BLaER1 treated with 17β-estradiol and CSF1 and Interleukin-3, amounts not matched to agents 10 nM and 100 nM (cell line): ENCODE measurements at regions not wholly inside any gene's neighbourhood (a gene's known extent, or its start where the extent isn't known, plus 50 kb on each side); places are given as distances from the start of the nearest gene placed in this dataset.

ENCODE experiments used
- H3K27ac ChIP-seq, 11 experiments: shearing (Covaris generic); formaldehyde crosslinking; 2 replicates each; pipeline ENCODE4 v1.8.1; 2022
- H3K27me3 ChIP-seq, 11 experiments: shearing (Covaris generic); formaldehyde crosslinking; 2 replicates each; pipeline ENCODE4 v1.8.1; 2022
- H3K36me3 ChIP-seq, 11 experiments: shearing (Covaris generic); formaldehyde crosslinking; 2 replicates each; pipeline ENCODE4 v1.8.1; 2022
- H3K4me1 ChIP-seq, 10 experiments: shearing (Covaris generic); formaldehyde crosslinking; 2 replicates each; pipeline ENCODE4 v1.8.1; 2022
- H3K4me2 ChIP-seq, 11 experiments: shearing (Covaris generic); formaldehyde crosslinking; 2 replicates each; pipeline ENCODE4 v1.8.1; 2022
- H3K4me3 ChIP-seq, 10 experiments: shearing (Covaris generic); formaldehyde crosslinking; 2 replicates each; pipeline ENCODE4 v1.8.1; 2022
- H3K9ac ChIP-seq, 11 experiments: shearing (Covaris generic); formaldehyde crosslinking; 2 replicates each; pipeline ENCODE4 v1.8.1; 2022
- H3K9me3 ChIP-seq, 11 experiments: shearing (Covaris generic); formaldehyde crosslinking; replicated peaks in 1 of 11; 2 replicates each; pipeline ENCODE4 v1.8.1; 2022
- H4K20me1 ChIP-seq, 11 experiments: shearing (Covaris generic); formaldehyde crosslinking; 2 replicates each; pipeline ENCODE4 v1.8.1; 2022
- Cebpa-rat ChIP-seq, 11 experiments: shearing (Covaris generic); IDR thresholded peaks; 2 replicates each; pipeline ENCODE4 v1.8.1; 2022

GRCh38 chr5:60185231-60186099 lies 291.9 kb upstream of the PDE4D start:
- no peak overlapping the region for H3K9ac ChIP-seq
- H3K4me2 ChIP-seq: peak overlapping the region in 5 of 11 experiments; percentile 1 to 46 (median 40); a peak in 7 of 22 replicates
- H3K27me3 ChIP-seq: no peaks in the 10 kb centered on the region
- no peaks in the 10 kb centered on the region for H3K36me3 ChIP-seq
- no peaks in the 10 kb centered on the region for H4K20me1 ChIP-seq
- peaks cover 0 to 20% (median 11%) of the 10 kb centered on the region in 10 experiments; a peak in 13 of 20 replicates for H3K4me1 ChIP-seq
- H3K27ac ChIP-seq: no peak overlapping the region
- H3K4me3 ChIP-seq: no peak overlapping the region
- no peak for TF ChIP-seq Cebpa-rat (IDR thresholded peaks at IDR 0.05)
- H3K9me3 ChIP-seq: peaks cover 4 to 13% (median 8%) of the 10 kb centered on the region in 11 experiments; a peak in 9 of 22 replicates

DNA sequence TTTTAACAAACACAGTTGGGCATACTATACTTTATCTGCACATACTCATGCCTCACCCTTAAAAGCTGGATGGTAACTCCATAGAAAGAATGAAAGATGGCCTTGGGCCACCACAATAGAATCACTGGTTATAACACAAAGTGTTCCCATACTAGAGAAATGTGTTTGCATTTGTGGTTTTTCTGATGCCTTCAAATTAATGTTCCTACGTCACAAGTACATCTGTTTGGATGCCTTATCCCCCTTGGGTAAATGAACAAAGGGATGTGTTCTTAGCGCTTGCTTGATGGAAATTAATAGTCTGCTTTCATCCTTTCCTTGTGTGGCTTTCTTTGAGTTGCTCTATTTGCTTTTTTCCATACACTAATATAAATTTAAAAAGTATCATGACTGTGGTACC lies 291.1 kb upstream of the PDE4D start:
- no peak for TF ChIP-seq Cebpa-rat (IDR thresholded peaks at IDR 0.05)
- peaks cover 4 to 13% (median 8%) of the 10 kb centered on the region in 11 experiments; a peak in 9 of 22 replicates for H3K9me3 ChIP-seq
- H3K36me3 ChIP-seq: no peaks in the 10 kb centered on the region
- no peak overlapping the region for H3K4me3 ChIP-seq
- no peak overlapping the region for H3K27ac ChIP-seq
- no peak overlapping the region for H3K9ac ChIP-seq
- H3K27me3 ChIP-seq: no peaks in the 10 kb centered on the region
- H3K4me2 ChIP-seq: peak overlapping the region in 8 of 11 experiments; percentile 1 to 46 (median 27); a peak in 10 of 22 replicates
- no peaks in the 10 kb centered on the region for H4K20me1 ChIP-seq
- H3K4me1 ChIP-seq: peaks cover 0 to 20% (median 11%) of the 10 kb centered on the region in 10 experiments; a peak in 13 of 20 replicates

GRCh38 chr5:60183881-60184280 lies 290.4 kb upstream of the PDE4D start:
- Histone ChIP-seq H3K4me2 (peak overlapping the region in 1 of 11 experiments; percentile 46; a peak in 1 of 22 replicates), H4K20me1 (no peaks in the 10 kb centered on the region), H3K9me3 (peaks cover 4 to 13% (median 8%) of the 10 kb centered on the region in 11 experiments; a peak in 9 of 22 replicates), H3K27ac (no peak overlapping the region), H3K4me1 (peaks cover 0 to 20% (median 11%) of the 10 kb centered on the region in 10 experiments; a peak in 13 of 20 replicates), H3K36me3 (no peaks in the 10 kb centered on the region), H3K27me3 (no peaks in the 10 kb centered on the region), H3K9ac (no peak overlapping the region), H3K4me3 (no peak overlapping the region)
- TF ChIP-seq Cebpa-rat (IDR thresholded peaks at IDR 0.05): no peak

GRCh38 chr5:60178101-60178500 lies 284.6 kb upstream of the PDE4D start:
- peaks cover 0 to 7% (median 3%) of the 10 kb centered on the region in 10 experiments; a peak in 8 of 20 replicates for H3K4me1 ChIP-seq
- H3K9ac ChIP-seq: no peak overlapping the region
- no peak for TF ChIP-seq Cebpa-rat (IDR thresholded peaks at IDR 0.05)
- H3K9me3 ChIP-seq: peaks cover 5 to 18% (median 15%) of the 10 kb centered on the region in 11 experiments; a peak in 13 of 22 replicates
- no peak overlapping the region for H3K4me3 ChIP-seq
- no peaks in the 10 kb centered on the region for H3K27me3 ChIP-seq
- H3K36me3 ChIP-seq: no peaks in the 10 kb centered on the region
- H3K4me2 ChIP-seq: no peak overlapping the region
- H3K27ac ChIP-seq: no peak overlapping the region
- H4K20me1 ChIP-seq: no peaks in the 10 kb centered on the region

- H3K9ac ChIP-seq: no peak overlapping the region
- H3K4me2 ChIP-seq: no peak overlapping the region
- H3K27ac ChIP-seq: no peak overlapping the region
- H3K9me3 ChIP-seq: peaks cover under 1 to 15% (median 11%) of the 10 kb centered on the region in 11 experiments; a peak in 10 of 22 replicates
- H3K27me3 ChIP-seq: no peaks in the 10 kb centered on the region
- no peaks in the 10 kb centered on the region for H3K36me3 ChIP-seq
- no peak for TF ChIP-seq Cebpa-rat (IDR thresholded peaks at IDR 0.05)
- H3K4me1 ChIP-seq: peaks cover 0 to 7% (median 3%) of the 10 kb centered on the region in 10 experiments; a peak in 8 of 20 replicates
- H3K4me3 ChIP-seq: no peak overlapping the region
- H4K20me1 ChIP-seq: no peaks in the 10 kb centered on the region
These were observed 284.1 kb upstream of the PDE4D start for GRCh38 chr5:60177596-60177995.

DNA sequence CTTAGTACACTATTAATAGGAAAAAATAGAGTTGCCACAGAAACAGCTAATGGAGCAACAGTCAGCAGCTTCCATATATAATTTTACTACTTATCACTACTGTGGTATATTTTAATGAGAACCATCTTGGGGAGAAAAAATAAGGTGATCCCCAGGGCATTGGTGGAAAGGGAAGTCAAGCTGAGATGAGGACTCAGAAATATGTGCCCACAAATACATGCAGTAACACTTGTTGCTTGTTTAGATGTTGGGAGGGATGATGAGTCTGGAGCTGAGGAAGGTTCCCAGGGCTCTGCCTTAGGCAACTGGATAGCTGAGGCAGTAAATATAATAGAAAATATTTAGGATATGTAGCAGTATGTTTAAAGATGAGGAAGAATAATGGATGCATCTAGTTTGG lies 280.1 kb upstream of the PDE4D start:
- Histone ChIP-seq H4K20me1 (no peaks in the 10 kb centered on the region), H3K9ac (no peak overlapping the region), H3K36me3 (no peaks in the 10 kb centered on the region), H3K27me3 (no peaks in the 10 kb centered on the region), H3K27ac (no peak overlapping the region), H3K9me3 (peaks cover 0 to 12% (median 7%) of the 10 kb centered on the region in 11 experiments; a peak in 6 of 22 replicates), H3K4me3 (no peak overlapping the region), H3K4me2 (peak overlapping the region in 5 of 11 experiments; percentile 18 to 47 (median 28); a peak in 7 of 22 replicates), H3K4me1 (peaks cover 0 to 7% (median 3%) of the 10 kb centered on the region in 10 experiments; a peak in 8 of 20 replicates)
- no peak for TF ChIP-seq Cebpa-rat (IDR thresholded peaks at IDR 0.05)

DNA sequence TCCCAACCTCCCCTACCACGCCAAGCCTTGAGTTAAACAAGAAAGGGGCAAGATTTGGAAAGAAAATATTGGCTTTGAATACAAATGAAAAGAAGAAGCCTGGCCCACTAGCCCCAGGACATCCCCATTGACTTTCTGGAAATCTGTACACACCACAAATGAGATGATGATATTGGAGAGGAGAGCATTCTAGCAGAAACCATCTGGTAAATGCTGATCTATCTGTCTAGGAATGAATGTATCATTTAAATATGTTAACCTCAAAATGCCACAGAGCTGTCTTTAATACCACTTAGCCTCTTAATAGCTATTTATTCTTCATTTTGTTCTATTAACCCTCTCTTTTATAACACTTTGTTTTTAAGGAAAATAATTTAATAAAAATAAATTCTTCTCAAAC lies 270.2 kb upstream of the PDE4D start:
- H3K27ac ChIP-seq: peak overlapping the region in 4 of 11 experiments; percentile 23 to 41 (median 39); a peak in 7 of 22 replicates
- H3K4me3 ChIP-seq: no peak overlapping the region
- no peak overlapping the region for H3K9ac ChIP-seq
- H3K4me2 ChIP-seq: peak overlapping the region in 8 of 11 experiments; percentile 29 to 62 (median 54); a peak in 16 of 22 replicates
- peaks cover 0 to 16% (median 12%) of the 10 kb centered on the region in 10 experiments; a peak in 14 of 20 replicates for H3K4me1 ChIP-seq
- peaks cover 0 to 22% (median 15%) of the 10 kb centered on the region in 11 experiments; a peak in 13 of 22 replicates for H3K9me3 ChIP-seq
- no peaks in the 10 kb centered on the region for H4K20me1 ChIP-seq
- H3K36me3 ChIP-seq: no peaks in the 10 kb centered on the region
- no peak for TF ChIP-seq Cebpa-rat (IDR thresholded peaks at IDR 0.05)
- H3K27me3 ChIP-seq: no peaks in the 10 kb centered on the region

- Histone ChIP-seq H4K20me1 (no peaks in the 10 kb centered on the region), H3K27ac (peak overlapping the region in 4 of 11 experiments; percentile 13 to 48 (median 32); a peak in 3 of 22 replicates), H3K9ac (no peak overlapping the region), H3K4me3 (no peak overlapping the region), H3K36me3 (no peaks in the 10 kb centered on the region), H3K9me3 (peaks cover 0 to 10% (median 5%) of the 10 kb centered on the region in 11 experiments; a peak in 8 of 22 replicates), H3K4me2 (peak overlapping the region in 5 of 11 experiments; percentile 29 to 62 (median 55); a peak in 3 of 22 replicates), H3K4me1 (peaks cover 0 to 16% (median 12%) of the 10 kb centered on the region in 10 experiments; a peak in 14 of 20 replicates), H3K27me3 (no peaks in the 10 kb centered on the region)
- no peak for TF ChIP-seq Cebpa-rat (IDR thresholded peaks at IDR 0.05)
These were observed 268.9 kb upstream of the PDE4D start for GRCh38 chr5:60162441-60162840.

GRCh38 chr5:60161340-60161934 lies 267.9 kb upstream of the PDE4D start:
- Histone ChIP-seq H3K27me3 (no peaks in the 10 kb centered on the region), H3K4me3 (no peak overlapping the region), H3K4me2 (no peak overlapping the region), H4K20me1 (no peaks in the 10 kb centered on the region), H3K27ac (no peak overlapping the region), H3K9me3 (no peaks in the 10 kb centered on the region), H3K4me1 (peaks cover 0 to 16% (median 12%) of the 10 kb centered on the region in 10 experiments; a peak in 14 of 20 replicates), H3K36me3 (no peaks in the 10 kb centered on the region), H3K9ac (no peak overlapping the region)
- TF ChIP-seq Cebpa-rat (IDR thresholded peaks at IDR 0.05): no peak
